GM19468 (cell line): ENCODE measurements at regions not wholly inside any gene's neighbourhood (a gene's known extent, or its start where the extent isn't known, plus 50 kb on each side); places are given as distances from the start of the nearest gene placed in this dataset.

Experiments used
- ATAC-seq: cut with Tn5 transposase; IDR thresholded peaks from one replicate; pipeline ENCODE4 v1.9.1; 2021; ENCODE audit warnings: mild to moderate bottlenecking, moderate library complexity, moderate number of reproducible peaks; ENCODE audit not compliant: unreplicated experiment; ENCODE audit errors: extremely low read depth

- ATAC-seq, result no peak
Observed at GRCh38 chr13:69580255-69580654, 527.4 kb upstream of the ATXN8OS start.

DNA sequence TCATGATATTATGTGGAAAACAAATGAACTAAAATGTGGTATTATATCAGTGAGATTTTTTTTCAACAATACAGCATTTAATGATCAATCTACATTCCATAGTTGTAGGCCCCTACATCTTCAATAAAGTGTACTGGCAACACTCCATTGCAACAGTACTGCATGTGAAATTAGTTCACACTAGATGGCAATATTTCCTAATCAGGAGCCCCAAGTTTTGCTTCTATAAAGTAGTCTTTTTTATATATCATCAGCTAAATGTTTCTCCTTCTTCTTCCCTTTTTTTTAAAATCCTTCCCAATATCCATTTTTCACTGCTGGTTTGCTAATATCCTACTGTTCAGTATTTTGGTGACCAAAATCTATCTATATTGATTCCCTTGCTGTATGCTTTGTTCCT is 528.3 kb upstream of the ATXN8OS start:
- ATAC-seq, result no peak

- no peak for ATAC-seq
Observed at GRCh38 chr13:69571606-69572323, 535.9 kb upstream of the ATXN8OS start.

DNA sequence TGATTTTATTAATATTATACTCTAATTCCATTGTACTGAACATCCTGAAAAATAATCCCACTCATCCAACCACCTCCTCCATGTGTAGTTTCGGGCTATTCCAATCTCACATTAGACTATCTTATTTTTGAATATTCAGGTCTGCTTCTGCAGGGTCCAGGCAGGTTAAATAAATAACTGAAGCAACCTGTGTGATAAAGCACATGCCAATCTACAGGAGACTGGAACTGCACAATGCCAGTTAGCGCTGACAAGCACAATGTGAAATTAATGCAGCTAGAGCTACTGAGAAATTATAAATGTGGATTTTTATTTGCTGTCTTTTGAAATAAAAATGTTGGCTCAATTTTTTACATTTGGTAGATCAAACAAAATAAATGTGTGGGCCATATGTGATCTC is 540.1 kb upstream of the ATXN8OS start:
- ATAC-seq, result no peak

DNA sequence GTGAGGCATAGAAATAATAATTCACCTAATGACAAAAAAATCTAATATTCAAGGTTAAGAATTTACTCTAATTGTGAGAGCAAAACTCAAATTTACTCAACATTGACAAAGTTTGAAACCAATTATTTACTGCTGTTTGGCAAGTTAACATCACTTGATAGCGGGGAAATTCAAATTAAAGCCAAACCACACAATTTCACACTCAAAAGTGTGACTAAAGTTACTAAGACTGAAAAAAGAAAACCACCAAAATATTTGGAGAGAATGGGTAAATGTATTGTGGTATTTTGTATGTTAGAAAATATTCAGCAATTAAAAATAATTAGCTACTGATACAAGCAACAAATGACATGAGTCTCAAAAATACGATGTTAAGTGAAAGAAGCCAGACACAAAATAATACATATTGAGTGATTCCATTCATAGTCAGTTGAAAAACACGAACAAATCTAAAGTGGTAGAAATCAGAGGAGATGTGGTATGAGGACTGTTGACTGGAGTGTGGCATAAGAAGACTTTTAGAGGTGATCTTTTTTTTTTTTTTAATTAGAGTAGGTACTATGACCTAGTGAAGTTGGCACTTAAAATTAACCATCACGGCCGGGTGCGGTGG is 541.4 kb upstream of the ATXN8OS start:
- ATAC-seq, result no peak

GRCh38 chr13:69565334-69565733 is 542.3 kb upstream of the ATXN8OS start:
- no peak for ATAC-seq

- ATAC-seq, result no peak
Observed at GRCh38 chr13:69556540-69557196, 551.0 kb upstream of the ATXN8OS start.

DNA sequence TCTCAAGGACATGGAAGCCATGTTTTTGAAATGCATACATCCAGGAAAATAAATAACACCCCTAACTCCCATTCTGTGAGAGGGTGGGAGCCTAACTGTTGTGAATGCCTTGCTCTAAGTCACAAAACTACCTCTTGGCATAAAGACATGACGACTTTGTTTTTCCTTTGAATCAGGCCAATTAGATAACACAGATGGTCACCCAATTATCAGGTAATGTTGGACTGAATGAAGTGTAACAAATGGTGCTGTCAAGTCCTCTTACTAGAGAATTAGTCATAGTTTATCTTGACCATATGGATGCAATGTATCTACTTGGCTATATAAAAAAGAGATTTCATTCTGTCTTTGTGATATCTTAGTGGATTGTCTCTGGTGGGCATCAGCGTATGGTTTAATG is 553.6 kb upstream of the ATXN8OS start:
- no peak for ATAC-seq

DNA sequence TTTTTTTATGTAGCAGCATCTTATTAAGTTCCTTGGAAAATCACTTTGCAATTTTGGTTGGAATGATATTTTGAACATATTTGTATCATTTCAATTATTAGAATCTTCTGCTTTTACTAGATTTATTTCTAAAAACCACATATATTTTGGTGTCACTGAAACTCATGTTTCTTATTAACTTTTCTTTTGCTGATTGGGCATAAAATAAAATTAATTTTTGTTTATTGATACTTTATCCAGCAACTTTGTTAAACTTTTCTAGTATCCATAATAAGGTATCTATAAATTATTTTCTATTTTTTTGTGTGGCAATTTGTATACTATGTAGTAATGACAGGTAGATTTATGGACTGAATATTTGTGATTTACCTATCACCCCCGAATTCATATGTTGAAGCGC is 556.4 kb upstream of the ATXN8OS start:
- no peak for ATAC-seq

- ATAC-seq, result no peak
Observed at GRCh38 chr13:69547780-69548179, 559.8 kb upstream of the ATXN8OS start.

GRCh38 chr13:69545551-69545950 is 562.1 kb upstream of the ATXN8OS start:
- no peak for ATAC-seq

- no peak for ATAC-seq
Observed at GRCh38 chr13:69524459-69525150, 583.0 kb upstream of the ATXN8OS start.

DNA sequence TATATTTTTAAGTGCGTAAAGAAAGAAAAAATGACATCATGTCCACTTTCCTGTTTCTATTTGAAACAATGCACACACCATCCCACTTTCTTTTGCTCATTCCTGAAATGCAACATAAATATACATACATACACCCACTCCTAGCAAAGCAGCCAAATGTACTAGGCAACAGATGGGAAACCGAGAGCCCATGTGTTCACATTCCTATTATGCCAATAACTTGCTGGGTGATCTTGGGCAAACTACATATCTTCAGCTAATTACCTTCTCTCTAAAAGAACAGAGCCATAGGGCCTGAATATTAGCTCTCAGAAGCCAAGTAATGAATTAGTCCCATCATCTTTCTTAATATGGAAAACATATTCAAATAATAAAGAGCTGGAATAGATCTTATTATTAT is 610.6 kb upstream of the ATXN8OS start:
- no peak for ATAC-seq

GRCh38 chr13:69495096-69495495 is 612.5 kb upstream of the ATXN8OS start:
- ATAC-seq, result no peak

GRCh38 chr13:69487576-69487975 is 620.0 kb upstream of the ATXN8OS start:
- no peak for ATAC-seq

DNA sequence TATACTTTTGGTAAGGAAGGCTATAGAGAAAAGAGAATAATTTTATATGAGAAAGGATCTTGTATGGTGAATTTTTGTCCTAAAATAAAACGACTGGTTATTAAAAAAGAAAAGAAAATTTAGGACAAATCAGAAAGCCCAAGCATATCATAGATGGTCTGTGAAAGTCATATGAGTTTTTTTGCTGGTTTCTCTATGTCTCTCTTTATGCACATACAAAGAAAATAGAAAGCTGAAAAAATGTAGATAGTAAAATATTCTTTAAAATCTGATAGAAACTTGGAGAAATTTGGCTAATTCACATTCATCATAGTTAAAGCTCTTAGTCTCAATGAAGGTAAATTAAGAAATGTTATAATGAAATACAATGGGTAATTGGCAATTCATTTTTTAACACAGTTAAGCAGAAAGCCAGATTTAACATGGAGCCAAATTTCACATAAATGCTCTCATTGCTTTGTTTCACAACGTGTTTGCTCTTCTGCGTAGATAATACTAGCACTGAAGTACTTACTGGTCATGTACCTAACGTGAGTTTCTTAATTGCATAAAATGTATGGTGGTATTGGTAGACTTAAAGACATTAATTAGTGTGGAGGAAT is 621.5 kb upstream of the ATXN8OS start:
- ATAC-seq, result no peak

DNA sequence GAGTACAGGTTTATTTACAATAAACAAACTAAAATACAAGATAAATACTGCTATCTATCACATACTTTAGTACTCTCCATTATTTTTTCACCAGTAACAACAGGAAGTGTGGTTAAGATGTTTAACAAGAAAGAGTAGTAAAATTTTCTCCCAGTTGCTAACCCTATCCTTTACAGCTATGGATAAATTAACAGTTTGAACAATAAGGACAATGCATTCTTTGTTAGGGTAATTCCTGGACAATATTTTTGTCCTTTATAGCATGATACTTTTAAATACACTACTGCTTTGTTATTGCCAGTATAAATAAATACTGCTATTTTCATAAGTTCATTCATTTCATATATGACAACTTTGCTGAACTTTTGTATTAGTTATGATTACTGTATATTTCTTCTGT is 630.2 kb upstream of the ATXN8OS start:
- ATAC-seq, result no peak

GRCh38 chr13:69474011-69474685 is 633.5 kb upstream of the ATXN8OS start:
- no peak for ATAC-seq

DNA sequence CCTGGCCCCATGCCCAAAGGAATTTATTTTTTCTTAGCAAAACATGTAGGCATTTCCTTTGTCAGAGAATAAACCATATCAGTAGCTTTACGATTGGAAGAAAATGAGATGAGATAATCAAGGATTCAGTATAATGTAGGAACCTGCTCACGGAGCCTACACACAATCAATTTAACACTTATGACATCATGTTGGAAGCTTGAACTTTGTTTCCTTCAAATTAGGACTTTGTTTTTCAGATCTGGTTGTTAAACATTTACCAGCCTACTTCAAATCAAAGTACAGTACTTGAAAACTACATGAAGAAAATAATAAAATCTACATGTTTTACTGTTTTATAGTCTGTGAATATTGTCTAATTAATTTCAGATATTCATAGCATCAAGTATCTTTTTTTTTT is 639.0 kb upstream of the ATXN8OS start:
- ATAC-seq, result no peak

- no peak for ATAC-seq
Observed at GRCh38 chr13:69461397-69461796, 646.2 kb upstream of the ATXN8OS start.
